ENCODE measurements at regions not wholly inside any gene's neighbourhood (a gene's known extent, or its start where the extent isn't known, plus 50 kb on each side); places are given as distances from the start of the nearest gene placed in this dataset.

DNA sequence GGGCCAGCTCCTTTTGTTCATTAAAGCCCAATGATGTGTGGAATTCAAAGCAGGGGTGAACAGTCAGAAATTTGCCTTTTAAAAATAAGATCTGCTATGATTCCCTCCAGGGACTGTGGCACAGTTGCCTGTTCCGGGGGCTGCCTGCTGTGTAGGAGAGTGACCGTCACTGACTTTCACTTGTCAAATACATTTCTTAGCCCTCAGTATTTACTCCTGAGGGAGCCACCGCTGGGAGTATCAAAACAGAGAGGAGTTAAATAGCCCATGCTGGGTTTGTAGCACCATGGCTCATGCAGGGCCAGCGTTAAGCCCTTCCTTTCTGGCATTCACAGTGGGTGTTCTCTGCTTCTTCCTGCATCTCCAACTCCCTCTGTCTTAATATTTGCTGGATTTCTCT, 897.8 kb downstream of the SORCS3 start:
- DNase-seq (ENCODE audit: low spot score) = no peak

DNA sequence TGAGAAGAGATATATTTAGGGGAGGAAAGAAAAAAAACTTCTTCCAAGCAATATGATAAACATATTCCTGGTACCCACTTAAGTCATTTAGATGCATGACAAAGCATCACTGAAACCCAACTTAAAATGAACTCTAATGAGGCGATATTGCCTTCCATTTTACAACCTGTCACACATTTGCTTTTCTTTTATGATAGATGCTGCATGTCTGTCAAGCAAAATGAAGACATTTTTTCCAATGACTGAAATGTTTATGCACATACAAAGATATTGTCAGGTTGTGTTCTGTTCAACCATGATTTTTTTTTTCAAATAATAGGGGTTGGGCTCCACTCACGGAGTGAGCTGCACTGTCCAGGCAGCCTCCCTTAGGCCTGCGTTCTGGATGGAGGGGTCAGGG, 894.4 kb downstream of the SORCS3 start:
- no peak for DNase-seq (ENCODE audit: low spot score)

DNA sequence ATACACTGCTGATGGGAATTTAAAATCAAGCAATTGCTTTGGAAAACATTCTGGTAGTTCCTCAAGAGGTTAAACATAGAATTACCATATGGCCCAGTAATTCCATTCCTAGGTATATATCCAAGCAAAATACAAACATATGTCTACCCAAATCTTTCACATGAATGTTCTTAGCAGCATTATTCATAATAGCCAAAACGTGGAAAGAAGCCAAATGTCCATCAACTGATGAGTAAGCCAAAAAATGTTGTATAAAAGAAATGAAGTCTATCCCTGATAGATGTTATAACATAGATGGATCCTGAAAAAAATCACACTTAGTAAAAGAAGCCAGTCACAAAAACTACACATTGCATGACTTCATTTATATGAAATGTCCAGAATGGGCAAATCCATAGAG, 893.0 kb downstream of the SORCS3 start:
- no peak for DNase-seq (ENCODE audit: low spot score)

DNA sequence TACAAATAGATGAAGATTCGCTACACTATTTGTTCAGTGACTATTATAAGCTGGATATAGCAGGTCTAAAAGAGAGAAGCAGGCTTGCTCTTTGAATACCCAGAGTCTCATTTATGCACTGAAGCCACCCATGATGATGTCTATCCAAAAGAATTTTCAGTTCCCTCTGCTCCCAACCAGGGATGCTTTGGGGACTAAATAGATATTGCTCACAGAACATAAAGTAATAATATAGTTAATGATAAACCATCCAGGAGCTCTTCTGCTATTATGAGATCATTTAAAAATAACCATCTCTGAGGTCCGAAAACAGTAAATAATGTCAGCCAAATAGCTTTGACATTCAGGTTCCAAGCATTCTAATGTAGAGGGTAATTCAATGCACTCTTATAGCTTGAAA, 875.4 kb downstream of the SORCS3 start:
- no peak for DNase-seq (ENCODE audit: low spot score)

DNA sequence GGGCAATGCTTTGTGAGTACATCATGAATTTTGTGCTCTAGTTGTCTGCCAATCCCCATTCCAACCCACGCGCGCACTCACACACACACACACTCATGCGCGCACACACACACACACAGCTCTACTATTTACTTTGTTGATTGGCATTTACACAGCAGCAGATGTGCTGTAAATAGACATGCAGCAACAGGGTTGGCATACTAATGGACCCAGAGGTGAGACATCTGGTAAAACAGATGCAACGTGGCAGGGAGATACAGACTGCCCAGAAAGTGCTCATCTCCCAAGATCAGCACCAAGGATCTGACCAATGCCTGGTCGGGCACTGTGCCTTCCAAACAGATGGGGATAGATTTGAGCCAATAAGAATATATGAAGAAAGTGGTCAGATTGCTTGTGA, 873.0 kb downstream of the SORCS3 start:
- DNase-seq (ENCODE audit: low spot score) = no peak

DNA sequence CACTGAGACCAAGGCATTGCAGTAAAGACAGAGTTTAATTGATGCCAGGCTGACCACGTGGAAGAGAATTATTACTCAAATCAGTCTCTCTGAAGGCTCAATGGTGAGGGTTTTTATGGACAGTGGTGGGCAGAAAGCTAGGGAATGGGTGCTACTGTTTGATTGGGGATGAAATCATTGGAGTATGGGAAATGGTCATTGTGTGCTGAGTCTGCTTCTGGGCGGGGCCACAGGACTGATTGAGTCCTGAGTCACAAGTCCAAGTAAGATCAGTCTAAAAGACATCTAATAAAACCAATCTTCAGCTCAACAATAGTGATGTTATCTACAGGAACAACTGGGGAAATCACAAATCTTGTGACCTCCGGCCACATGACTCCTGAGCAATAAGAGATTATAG, 868.4 kb downstream of the SORCS3 start:
- DNase-seq (ENCODE audit: low spot score) = no peak

DNA sequence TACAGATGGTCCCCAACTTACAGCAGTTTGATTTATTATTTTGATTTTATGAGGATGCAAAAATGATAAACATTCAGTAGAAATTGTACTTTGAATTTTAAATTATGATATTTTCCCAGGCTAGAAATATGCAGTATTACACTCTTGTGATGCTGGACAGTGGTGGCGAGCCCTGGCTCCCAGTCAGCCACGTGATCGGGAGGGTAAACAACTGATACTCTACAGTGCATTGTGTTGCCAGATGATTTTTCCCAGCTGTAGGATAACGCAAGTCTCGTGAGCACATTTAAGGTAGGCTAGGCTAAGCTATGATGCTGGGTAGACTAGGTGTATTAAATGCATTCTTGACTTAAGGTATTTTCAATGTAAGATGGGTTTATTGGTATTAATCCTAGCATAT, 865.2 kb downstream of the SORCS3 start:
- no peak for DNase-seq (ENCODE audit: low spot score)

DNA sequence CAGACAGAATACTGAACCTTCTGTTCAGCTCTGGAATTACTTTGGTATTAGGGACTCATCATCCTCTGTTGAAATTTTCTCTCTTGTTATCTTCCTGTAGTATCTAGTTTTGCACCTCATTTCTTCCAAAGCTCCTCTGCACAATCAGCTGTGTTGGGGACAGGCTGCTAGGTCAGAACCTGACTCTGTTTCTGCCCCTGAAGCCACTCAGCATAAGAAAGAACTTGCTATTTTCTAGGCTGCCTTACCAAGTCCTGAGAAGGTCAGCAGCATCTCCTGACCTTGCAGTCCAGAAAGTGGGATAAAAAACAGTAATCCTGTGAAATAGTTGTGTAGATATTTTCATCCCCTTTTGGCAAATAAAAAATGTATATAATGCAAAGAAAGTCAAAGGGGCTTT, 862.6 kb downstream of the SORCS3 start:
- no peak for DNase-seq (ENCODE audit: low spot score)

DNA sequence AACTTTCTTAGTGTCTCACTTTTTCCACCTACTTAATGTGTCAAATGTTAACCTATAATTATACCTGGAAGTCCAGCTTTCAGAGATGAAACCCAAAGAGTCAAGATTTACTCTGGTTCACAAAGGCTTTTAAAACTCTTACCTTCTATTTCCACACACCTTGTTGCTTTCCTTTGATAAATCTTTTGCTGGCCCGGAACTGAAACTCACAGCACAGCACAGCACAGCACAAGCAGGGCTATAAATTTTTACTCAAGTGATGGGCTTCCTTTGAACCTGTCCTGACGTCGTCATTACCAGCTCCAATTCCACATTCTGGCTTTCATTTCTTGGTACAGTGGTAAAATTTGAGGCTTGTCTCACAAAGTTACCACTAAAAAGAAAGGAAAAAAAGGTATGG, 861.0 kb downstream of the SORCS3 start:
- DNase-seq (ENCODE audit: low spot score) = no peak

DNA sequence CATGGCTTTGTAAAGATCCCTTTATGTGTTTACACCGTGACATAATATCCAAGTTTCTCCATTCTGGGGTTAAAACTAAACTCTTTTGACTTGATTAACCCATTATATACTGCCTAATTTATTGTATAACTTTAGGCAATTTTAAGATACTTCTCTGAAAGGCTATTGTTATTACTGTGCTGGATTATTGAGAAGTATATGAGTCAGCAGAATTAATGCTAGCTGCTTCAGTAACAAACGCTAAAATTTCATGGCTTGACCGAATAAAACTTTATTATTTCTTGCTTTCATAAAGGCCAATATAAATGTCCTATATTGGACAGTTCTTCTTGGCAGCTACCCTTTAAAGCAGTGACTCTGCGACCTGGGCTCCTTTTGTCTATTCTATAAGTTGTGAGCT, 853.9 kb downstream of the SORCS3 start:
- no peak for DNase-seq (ENCODE audit: low spot score)

DNA sequence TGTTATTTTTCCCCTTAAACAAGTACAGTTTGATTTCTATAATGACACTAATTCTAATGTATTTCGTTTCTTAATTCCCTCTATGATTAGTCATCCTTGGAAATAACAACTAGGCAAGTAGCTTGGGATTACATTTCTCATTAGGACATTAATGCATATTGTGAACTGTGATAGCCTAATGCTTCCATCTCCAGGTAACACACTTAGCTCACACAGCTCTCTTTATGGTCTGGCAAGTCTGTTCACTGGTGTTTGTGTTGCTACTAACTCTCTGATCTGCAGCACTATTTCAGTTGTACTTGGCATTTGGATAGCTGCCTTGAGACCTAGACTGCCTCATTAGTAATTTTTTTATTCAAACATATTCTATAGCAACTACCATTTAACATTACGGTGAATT, 853.2 kb downstream of the SORCS3 start:
- DNase-seq (ENCODE audit: low spot score) = no peak

DNA sequence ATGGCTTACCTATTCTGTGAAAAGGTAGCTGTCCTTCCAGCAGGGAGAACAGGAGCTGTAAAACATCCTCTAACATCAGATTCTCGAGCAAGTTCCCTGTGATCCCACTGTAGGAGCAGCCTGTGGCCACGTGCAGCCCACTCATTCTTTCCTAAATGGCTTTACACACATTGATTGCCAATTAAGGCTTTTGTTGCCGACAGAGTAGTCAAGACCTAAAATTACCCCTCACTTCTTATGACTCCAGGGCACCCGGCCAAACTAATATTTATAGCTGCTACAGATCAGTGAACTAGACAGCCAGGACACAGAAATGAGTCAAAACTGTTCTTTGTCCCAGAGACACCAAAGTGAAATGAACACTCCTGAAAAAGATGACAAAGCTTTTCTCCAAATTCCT, 832.1 kb downstream of the SORCS3 start:
- DNase-seq (ENCODE audit: low spot score) = no peak

DNA sequence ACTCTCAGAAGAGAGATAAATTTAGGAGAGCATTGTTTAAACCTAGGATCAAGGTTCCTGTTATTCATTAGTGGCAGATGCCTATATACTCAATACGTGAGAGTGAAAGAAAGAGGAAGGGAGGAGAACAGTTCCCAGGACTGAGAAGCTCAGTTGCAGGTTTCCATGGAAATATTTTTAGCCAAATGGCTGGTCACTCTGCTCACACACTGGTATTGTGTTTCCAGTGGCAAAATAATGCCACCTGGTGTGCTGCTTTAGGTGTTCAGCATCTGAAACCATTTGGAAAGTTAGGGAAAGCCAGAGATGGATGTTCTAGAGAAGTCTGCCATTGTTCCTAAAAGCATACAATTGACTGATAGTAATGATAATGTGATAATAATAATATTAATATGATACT, 827.7 kb downstream of the SORCS3 start:
- DNase-seq (ENCODE audit: low spot score) = no peak

DNA sequence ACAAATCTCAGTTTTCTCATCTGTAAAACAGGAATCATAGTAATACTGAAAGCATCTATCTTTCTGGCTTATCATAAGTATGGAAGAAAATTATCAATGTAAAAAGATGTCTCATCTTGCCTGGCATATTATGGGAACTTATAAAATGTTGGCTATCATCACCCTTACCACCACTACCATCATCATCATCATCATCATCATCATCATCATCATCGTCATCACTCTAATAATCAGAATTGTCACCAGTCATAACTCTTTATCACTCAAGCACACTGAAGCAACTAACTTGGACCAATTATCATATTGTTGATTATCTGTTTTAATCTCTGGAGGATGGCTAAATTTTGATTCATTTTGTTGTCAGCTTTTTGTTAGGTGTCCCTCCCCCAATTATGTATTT, 825.4 kb downstream of the SORCS3 start:
- DNase-seq (ENCODE audit: low spot score) = no peak

DNA sequence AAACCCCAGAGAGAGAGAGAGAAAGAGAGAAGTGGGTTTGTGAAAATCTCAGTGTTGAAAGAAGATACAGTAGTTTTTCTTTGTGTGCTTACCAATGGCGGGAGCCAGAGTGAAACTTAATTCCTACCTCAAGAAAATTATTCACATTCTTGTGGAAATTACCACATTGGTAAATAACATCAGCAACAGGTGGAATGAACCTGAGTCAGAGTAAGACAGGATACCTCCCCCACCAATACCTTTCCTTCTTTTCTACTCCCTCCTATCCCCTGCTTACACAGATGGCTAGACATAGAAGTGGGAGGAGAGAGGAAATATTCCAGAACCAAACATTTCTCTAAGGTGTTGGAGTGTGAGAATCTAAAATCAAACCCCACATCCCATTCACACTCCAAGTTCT, 793.9 kb downstream of the SORCS3 start:
- DNase-seq (ENCODE audit: low spot score) = no peak

DNA sequence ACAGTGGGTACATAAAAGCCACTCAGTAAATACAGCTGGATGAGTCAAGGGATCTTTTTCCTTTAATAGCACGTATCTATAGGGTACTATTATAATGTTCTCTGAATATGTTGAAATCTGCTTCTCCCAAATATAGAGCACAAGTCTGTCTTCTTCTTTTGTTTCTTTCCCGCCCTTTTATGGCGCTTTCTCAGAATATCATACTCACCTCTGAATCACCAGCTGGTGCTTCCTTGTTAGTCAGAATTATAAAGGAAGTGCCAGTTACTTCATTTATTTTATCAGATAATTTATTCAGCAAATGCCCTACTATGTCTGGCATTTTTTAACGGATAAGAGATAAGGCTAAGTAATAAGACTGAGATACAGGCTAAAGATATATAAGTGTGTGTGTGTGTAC, 772.9 kb downstream of the SORCS3 start:
- no peak for DNase-seq (ENCODE audit: low spot score)

DNA sequence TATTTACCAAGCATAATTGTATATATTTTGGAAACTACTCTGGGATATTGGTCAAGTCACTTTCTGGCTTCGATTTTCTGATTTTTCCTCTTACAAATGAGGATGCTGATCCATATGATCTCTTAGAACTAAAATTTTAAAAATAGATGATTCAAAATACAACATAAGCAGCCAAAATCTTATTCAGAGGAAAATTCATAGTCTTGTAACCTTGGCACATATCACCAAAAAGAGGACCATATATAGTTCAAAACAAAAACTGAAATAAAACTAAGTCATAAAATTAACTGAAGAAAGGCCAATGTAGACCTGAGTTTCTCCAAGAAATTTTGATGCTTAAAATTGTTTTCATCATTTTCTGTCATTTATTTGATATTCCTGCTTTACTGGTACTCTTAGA, 768.3 kb downstream of the SORCS3 start:
- no peak for DNase-seq (ENCODE audit: low spot score)

DNA sequence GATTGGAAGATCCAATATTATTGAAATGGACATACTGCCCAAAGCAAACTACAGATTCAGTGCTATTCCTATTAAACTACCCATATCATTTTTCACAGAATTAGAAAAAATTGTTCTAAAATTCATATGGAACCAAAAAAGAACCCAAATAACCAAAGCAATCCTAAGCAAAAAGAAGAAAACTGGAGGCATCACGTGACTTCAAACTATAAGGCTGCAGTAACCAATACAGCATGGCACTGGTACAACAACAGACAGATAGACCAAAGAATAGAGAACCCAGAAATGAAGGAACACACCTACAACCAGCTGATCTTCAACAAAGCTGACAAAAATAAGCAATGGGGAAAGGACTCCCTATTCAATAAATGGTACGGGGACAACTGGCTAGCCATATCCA, 765.4 kb downstream of the SORCS3 start:
- no peak for DNase-seq (ENCODE audit: low spot score)

DNA sequence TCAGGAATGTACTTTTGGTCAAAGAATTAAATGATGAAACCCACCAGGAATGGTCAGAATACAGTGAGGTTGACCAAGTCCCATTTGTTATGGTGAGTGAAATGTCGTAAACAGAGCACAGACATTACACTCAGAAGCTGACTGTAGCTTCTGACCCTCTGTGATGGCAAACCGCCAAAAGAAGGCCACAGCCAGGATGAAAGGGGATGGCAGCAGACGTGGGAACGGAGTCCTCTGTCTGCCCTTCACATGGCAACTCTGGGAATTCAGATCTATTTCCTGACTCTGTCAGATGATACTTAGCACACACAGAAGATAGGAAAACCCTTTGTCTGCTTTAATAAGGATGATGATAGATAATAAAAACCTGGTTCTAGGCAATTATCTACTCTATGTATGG, 757.1 kb downstream of the SORCS3 start:
- DNase-seq (ENCODE audit: low spot score) = no peak

DNA sequence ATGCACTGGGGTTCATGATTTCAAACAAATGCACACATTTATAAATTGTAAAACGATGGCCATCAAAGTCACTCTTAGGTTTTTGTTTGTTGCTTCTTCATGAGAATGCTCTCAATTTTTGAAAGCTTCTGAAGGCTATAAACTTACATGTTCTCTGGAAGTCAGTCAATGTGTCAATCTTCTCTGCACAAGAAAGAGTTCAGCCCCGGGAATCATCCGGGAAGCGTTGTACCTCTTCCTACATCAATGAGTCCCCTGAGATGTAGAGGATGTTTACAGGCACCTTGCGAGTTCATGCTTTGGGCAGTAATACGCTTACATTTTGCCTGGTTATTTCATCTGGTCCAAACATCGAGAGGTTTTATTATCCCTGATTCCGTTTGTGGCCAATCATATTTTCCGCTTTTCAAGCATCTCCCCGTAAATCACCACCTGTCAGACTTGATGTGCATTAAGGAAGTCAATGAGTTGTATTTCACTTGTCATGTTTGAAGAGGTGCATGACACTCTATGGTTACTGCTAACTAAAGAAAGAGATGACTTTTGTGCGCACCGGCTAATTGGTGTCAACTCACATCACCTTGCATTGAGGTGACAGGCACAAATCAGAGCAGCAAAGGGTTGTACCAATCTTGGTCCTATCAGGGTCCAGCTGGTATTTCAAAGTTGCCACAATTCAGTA, 750.7 kb downstream of the SORCS3 start:
- DNase-seq (ENCODE audit: low spot score) = no peak

DNA sequence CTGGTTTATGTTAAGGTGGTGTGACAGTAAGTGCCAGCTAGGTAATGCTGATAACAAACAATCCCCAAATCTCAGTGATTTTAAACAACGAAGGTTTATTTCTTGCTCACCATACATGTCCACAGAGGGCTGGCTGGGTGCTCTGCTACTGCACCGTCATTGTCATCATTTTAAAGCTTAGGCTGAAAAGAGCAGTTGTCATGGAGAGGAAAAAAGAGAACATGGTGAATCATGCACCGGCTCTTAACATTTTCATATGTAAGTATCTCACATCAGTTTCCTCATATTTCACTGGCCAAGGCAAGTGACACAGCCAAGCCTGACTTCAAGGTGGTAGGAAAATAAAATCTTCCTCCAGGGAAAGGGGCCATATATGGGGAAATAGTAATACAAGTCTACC, 746.9 kb downstream of the SORCS3 start:
- DNase-seq (ENCODE audit: low spot score) = no peak

DNA sequence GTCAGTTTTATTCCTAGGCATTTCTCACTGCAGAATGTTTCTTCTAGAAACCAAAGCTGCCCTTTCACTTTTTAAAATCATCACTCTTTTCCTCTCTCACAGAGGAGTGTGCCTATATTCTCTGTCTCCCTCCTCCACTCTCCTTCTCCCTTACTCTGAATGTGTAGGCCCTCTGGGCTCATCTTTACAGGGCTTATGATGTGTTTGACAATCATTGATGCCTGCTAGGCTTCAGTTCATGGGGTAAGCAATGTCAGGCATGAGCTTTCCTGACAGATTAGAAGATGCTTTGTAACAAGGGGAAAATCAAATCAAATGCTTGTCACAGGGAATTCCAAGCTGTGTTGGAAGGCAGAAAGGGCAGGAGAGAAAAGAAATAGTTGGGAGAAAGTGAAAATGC, 742.9 kb downstream of the SORCS3 start:
- no peak for DNase-seq (ENCODE audit: low spot score)

DNA sequence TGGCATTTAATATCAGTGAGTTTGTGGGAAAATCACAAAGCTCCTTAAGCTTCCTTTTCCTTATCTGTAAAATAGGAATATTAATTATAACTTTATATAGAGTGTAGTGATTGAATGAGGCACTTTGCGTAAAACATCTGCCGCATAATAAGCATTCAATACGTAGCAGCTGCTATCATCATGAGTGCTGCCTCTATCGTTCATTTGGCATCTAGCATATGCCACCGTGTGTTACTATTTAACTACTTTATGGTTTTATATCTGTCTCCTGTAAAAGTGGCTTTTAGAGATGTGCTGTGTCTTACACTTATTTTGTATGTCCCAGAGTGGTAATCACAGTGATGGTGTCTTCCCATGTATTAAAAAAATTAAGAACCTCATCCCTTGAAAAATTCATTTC, 729.6 kb downstream of the SORCS3 start:
- DNase-seq (ENCODE audit: low spot score) = no peak

DNA sequence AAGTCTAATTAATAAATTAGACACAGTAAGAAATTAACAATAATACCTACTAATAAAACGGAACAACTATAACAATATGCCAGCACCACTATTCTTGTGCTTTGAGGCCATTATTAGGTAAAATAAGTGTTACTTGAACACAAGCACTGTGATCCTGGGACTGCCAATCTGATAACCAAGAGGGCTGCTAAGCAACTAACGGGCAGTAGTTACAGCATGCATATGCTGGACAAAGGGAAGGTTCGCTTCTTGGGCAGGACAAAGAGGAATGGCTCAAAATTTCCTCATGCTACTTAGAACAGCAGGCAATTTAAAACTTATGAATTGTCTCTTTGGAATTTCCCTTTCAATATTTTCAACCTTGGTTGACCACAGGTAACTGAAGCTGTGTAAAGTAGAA, 718.6 kb downstream of the SORCS3 start:
- DNase-seq (ENCODE audit: low spot score) = no peak

DNA sequence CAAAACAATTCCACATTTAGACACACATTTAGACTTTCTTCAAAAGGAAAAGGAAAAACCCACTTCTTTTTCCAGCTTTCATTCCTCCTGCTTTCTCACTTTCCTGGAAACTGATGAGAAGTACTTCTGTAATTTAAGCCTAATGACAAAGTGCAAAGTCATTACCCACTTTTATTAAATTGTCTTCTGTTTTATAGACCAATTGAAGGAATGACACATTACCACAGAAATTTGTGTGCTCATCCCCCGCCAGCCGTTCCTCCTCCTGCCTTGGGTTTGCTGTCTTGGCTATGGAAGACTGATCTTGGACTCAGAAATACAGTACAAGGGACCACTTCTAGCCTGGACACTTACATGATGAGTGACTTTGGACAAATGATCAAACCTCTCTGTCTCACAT, 717.8 kb downstream of the SORCS3 start:
- DNase-seq (ENCODE audit: low spot score) = no peak
